PC-3 (cell line): ENCODE measurements at regions not wholly inside any gene's neighbourhood (a gene's known extent, or its start where the extent isn't known, plus 50 kb on each side); places are given as distances from the start of the nearest gene placed in this dataset.
A peak's percentile ranks its signal among the peaks of the same experiment; 100 is the strongest.

Source experiments
- ATAC-seq: fragments of 200-7000 bp; cut with Tn5 transposase; 2 replicates; pipeline ENCODE4 v1.9.1; 2020; ENCODE audit warnings: mild to moderate bottlenecking, moderate library complexity
- BruUV-seq: library from RNA; stranded (reverse); fragments of 400-500 nt; replicated peaks from 2 replicates; lab custom pipeline; 2021; lab: Mats Ljungman, UMichigan
- CTCF ChIA-PET: fragments of 300-600 bp; sonication (Branson Sonifier 250); formaldehyde crosslinking; loops from one replicate; lab custom pipeline; 2022; ENCODE audit warnings: antibody characterized with exemption; lab: Charles Lee
- POLR2A ChIA-PET: fragments of 300-600 bp; sonication (Branson Sonifier 250); formaldehyde crosslinking; loops from one replicate; lab custom pipeline; 2022; ENCODE audit warnings: antibody characterized with exemption; ENCODE audit not compliant: unreplicated experiment; lab: Charles Lee
- DNase-seq: peaks from one replicate; pipeline ENCODE4 v3.0.0-alpha.2; 2015
- H2AFZ ChIP-seq: fragments of 300-600 bp; sonication (generic); 2 replicates; pipeline ENCODE4 v1.6.0; 2016; ENCODE audit warnings: antibody characterized with exemption, low read length
- H3F3A ChIP-seq: fragments of 300-600 bp; sonication (generic); one replicate; pipeline ENCODE4 v1.6.0; 2017; ENCODE audit warnings: antibody characterized with exemption, low read length, control low read depth, mild to moderate bottlenecking; ENCODE audit not compliant: unreplicated experiment
- H3K27ac ChIP-seq: fragments of 300-600 bp; sonication (generic); 2 replicates; pipeline ENCODE4 v1.5.1; 2016; ENCODE audit warnings: mild to moderate bottlenecking, low read length
- H3K27me3 ChIP-seq: fragments of 300-600 bp; sonication (generic); 2 replicates; pipeline ENCODE4 v1.6.1; 2016; ENCODE audit warnings: low read length, mixed read lengths
- H3K36me3 ChIP-seq: fragments of 300-600 bp; sonication (generic); 2 replicates; pipeline ENCODE4 v1.6.1; 2016; ENCODE audit warnings: low read depth, mixed run types, low read length, mixed read lengths
- H3K4me1 ChIP-seq: fragments of 300-600 bp; sonication (generic); 2 replicates; pipeline ENCODE4 v1.5.1; 2016; ENCODE audit warnings: low read length; ENCODE audit not compliant: insufficient read depth
- H3K4me2 ChIP-seq: fragments of 300-600 bp; sonication (generic); 2 replicates; pipeline ENCODE4 v1.6.0; 2016; ENCODE audit warnings: low read length
- H3K4me3 ChIP-seq: fragments of 300-600 bp; sonication (generic); 2 replicates; pipeline ENCODE4 v1.5.1; 2016; ENCODE audit warnings: mild to moderate bottlenecking, low read length, mixed read lengths
- H3K79me2 ChIP-seq: fragments of 300-600 bp; sonication (generic); 2 replicates; pipeline ENCODE4 v1.6.1; 2017; ENCODE audit warnings: low read length, mixed read lengths
- H3K9ac ChIP-seq: fragments of 300-600 bp; sonication (generic); 2 replicates; pipeline ENCODE4 v1.6.0; 2016; ENCODE audit warnings: mild to moderate bottlenecking, low read length
- H3K9me2 ChIP-seq: fragments of 300-600 bp; sonication (generic); replicated peaks from 2 replicates; pipeline ENCODE4 v1.6.1; 2016; ENCODE audit warnings: mixed run types, low read length, mixed read lengths
- H3K9me3 ChIP-seq: fragments of 300-600 bp; sonication (generic); 2 replicates; pipeline ENCODE4 v1.6.1; 2016; ENCODE audit warnings: low read length, mixed read lengths
- H4K20me1 ChIP-seq: fragments of 300-600 bp; sonication (generic); 2 replicates; pipeline ENCODE4 v1.6.1; 2016; ENCODE audit warnings: low read length, mixed read lengths
- EZH2 ChIP-seq: fragments of 300-600 bp; sonication (generic); IDR thresholded peaks from one replicate; pipeline ENCODE4 v1.6.1; 2017; ENCODE audit warnings: antibody characterized with exemption, mild to moderate bottlenecking, low read length; ENCODE audit not compliant: unreplicated experiment
- EZH2phosphoT487 ChIP-seq: fragments of 300-600 bp; sonication (generic); IDR thresholded peaks from 2 replicates; pipeline ENCODE4 v1.6.1; 2018; ENCODE audit warnings: mild to moderate bottlenecking, antibody characterized with exemption, low read length, borderline replicate concordance
- intact Hi-C: fragments of 100-400 bp; cut with micrococcal nuclease; formaldehyde crosslinking; loops from 2 replicates; pipeline ENCODE4 v1.9.0; 2023
- TF ChIP-seq, protein P1 (sequence below): fragments of 300-600 bp; sonication (generic); conservative IDR thresholded peaks from 2 replicates; pipeline ENCODE4 v1.5.1; 2017; ENCODE audit warnings: antibody characterized with exemption, low read depth, mild to moderate bottlenecking, low read length

DNA sequence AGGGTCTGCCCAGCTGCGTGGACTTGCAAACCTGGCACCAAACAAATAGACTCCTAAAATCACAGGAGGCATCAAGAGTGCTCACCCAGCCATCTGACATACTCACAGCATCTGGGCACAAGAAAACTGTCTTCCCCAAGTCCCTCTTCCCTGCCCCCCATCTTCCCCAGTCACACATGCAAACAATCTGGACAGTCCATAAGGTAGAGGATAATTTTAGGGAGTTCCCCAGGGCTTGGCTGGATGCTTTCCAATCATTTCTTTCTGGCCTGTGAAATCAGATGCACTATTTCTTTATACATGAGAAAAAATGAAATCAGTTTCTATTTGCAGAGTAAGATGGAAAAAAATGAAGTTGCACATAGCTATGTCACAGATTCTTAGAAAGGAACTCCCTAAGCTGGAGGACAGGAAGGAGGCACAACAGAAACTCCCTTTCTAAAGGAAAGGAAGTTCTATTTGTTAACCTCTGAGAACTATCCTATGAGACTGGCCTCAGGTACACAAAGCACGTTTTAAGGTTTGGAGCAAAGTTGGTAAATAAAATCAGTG lies 342.3 kb downstream of the HNRNPD start:
- CTCF ChIA-PET = no interaction called here
- Histone ChIP-seq H3F3A (no peaks in the 10 kb centered on the region), H3K4me1 (no peaks in the 10 kb centered on the region), H3K9ac (no peak overlapping the region), H3K4me2 (no peak overlapping the region), H3K27ac (no peak overlapping the region), H3K9me3 (no peaks in the 10 kb centered on the region), H4K20me1 (no peaks in the 10 kb centered on the region), H3K79me2 (no peaks in the 10 kb centered on the region), H3K36me3 (no peaks in the 10 kb centered on the region), H3K4me3 (no peak overlapping the region), H2AFZ (no peak overlapping the region), H3K27me3 (0 out of 2 replicates have a peak, but pooled peaks cover 6% of the 10 kb centered on the region), H3K9me2 (no peaks in the 10 kb centered on the region)
- POLR2A ChIA-PET = no interaction called here
- no peak for DNase-seq
- TF ChIP-seq EZH2phosphoT487 = no peak
- TF ChIP-seq EZH2 = no peak
- TF ChIP-seq, protein P1, sequence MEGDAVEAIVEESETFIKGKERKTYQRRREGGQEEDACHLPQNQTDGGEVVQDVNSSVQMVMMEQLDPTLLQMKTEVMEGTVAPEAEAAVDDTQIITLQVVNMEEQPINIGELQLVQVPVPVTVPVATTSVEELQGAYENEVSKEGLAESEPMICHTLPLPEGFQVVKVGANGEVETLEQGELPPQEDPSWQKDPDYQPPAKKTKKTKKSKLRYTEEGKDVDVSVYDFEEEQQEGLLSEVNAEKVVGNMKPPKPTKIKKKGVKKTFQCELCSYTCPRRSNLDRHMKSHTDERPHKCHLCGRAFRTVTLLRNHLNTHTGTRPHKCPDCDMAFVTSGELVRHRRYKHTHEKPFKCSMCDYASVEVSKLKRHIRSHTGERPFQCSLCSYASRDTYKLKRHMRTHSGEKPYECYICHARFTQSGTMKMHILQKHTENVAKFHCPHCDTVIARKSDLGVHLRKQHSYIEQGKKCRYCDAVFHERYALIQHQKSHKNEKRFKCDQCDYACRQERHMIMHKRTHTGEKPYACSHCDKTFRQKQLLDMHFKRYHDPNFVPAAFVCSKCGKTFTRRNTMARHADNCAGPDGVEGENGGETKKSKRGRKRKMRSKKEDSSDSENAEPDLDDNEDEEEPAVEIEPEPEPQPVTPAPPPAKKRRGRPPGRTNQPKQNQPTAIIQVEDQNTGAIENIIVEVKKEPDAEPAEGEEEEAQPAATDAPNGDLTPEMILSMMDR = no peak
- BruUV-seq = no TSS peak
- ATAC-seq = no peak
- intact Hi-C loops = no loop called here

DNA sequence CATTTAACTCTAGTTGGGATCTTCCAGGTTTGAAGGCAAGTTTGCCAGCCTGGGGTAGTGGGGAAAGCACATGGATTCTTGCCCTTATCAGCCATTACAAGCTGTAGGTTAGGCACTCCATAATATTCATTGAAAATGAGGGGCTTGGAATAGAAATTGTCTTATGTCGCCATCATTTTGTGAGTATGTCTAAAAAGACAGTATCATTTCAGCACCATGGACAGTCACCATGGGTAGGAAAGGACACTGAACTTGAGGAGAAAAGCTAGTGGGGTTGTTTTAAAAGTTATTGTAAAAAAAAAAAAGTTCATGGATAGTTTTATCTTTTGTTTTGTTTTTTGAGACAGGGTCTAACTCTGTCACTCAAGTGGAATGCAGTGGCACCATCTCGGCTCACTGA lies 356.1 kb downstream of the HNRNPD start:
- Histone ChIP-seq H3K4me2 (no peak overlapping the region), H3K27me3 (no peaks in the 10 kb centered on the region), H3K9me3 (no peaks in the 10 kb centered on the region), H3K9ac (no peak overlapping the region), H3K36me3 (no peaks in the 10 kb centered on the region), H2AFZ (no peak overlapping the region), H3F3A (no peaks in the 10 kb centered on the region), H3K9me2 (no peaks in the 10 kb centered on the region), H3K4me1 (no peaks in the 10 kb centered on the region), H3K4me3 (no peak overlapping the region), H3K27ac (no peak overlapping the region), H4K20me1 (no peaks in the 10 kb centered on the region), H3K79me2 (no peaks in the 10 kb centered on the region)
- ChIA-PET CTCF (no interaction called here), POLR2A (no interaction called here)
- no peak for ATAC-seq
- BruUV-seq = no TSS peak
- intact Hi-C loops = no loop called here
- TF ChIP-seq, protein P1 = no peak
- no peak for TF ChIP-seq EZH2phosphoT487
- no peak for TF ChIP-seq EZH2
- DNase-seq = peak; percentile 57

DNA sequence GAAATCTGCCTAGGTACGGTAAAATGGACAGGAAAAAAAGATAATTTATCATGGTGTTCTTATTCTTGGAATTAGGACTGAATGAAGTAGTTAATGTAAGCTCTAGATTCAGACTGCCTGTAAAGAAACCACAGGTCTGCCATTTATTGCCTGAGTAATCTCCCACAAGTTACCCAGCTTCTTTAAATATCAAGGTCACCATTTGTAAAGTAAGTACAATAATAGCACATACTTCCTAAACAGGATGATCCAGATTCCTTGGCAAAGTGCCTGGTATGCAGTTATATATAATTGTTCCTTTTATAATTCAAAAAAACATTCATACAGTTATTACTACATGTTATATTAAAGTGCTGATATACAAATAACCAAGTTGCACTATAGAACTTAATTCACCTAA lies 368.6 kb downstream of the HNRNPD start:
- H3K27me3 ChIP-seq = no peaks in the 10 kb centered on the region
- no peaks in the 10 kb centered on the region for H4K20me1 ChIP-seq
- H3K36me3 ChIP-seq = no peaks in the 10 kb centered on the region
- no peaks in the 10 kb centered on the region for H3K9me2 ChIP-seq
- TF ChIP-seq EZH2phosphoT487 (no peak), EZH2 (no peak)
- TF ChIP-seq, protein P1 = no peak
- POLR2A ChIA-PET = no interaction called here
- peak; percentile 55 for ATAC-seq
- H3K4me1 ChIP-seq = peaks cover 31% of the 10 kb centered on the region
- intact Hi-C loops = no loop called here
- no peak overlapping the region for H2AFZ ChIP-seq
- H3F3A ChIP-seq = no peaks in the 10 kb centered on the region
- no peaks in the 10 kb centered on the region for H3K79me2 ChIP-seq
- peak; percentile 86 for DNase-seq
- no peak overlapping the region for H3K4me3 ChIP-seq
- H3K9ac ChIP-seq = no peak overlapping the region
- H3K4me2 ChIP-seq = peak overlapping the region; percentile 52
- peak overlapping the region; percentile 27 for H3K27ac ChIP-seq
- no TSS peak for BruUV-seq
- CTCF ChIA-PET = no interaction called here
- no peaks in the 10 kb centered on the region for H3K9me3 ChIP-seq
